ENCODE measurements at regions not wholly inside any gene's neighbourhood (a gene's known extent, or its start where the extent isn't known, plus 50 kb on each side); places are given as distances from the start of the nearest gene placed in this dataset.
A peak's percentile ranks its signal among the peaks of the same experiment; 100 is the strongest.

- H3K9ac ChIP-seq (ENCODE audit: insufficient read depth, low read length, poor library complexity, severe bottlenecking), result no peak overlapping the region
- no peak overlapping the region for H2AFZ ChIP-seq (ENCODE audit: insufficient read depth, low read depth, low read length, poor library complexity, severe bottlenecking)
- H3K36me3 ChIP-seq (replicated peaks in 1 of 2; ENCODE audit: control insufficient read depth in 1 of 2, insufficient read depth in 2 of 2, low read length in 2 of 2), result no peaks in the 10 kb centered on the region
- H3K4me3 Mint-ChIP-seq, result no peak overlapping the region
- H3K9me3 Mint-ChIP-seq, result peaks cover 2 to 21% (median 7%) of the 10 kb centered on the region in 7 donors
- no peaks in the 10 kb centered on the region for H3K27me3 ChIP-seq (ENCODE audit: control insufficient read depth in 2 of 2, insufficient read depth in 2 of 2, low read length in 2 of 2)
- TF ChIP-seq CTCF (IDR thresholded peaks at IDR 0.05), result no peak
- no peak overlapping the region for H3K4me2 ChIP-seq (replicated peaks; ENCODE audit: extremely low read depth, low read length, poor library complexity, severe bottlenecking)
- no peaks in the 10 kb centered on the region for H3K79me2 ChIP-seq (ENCODE audit: insufficient read depth, low read length)
- no peaks in the 10 kb centered on the region for H3K27me3 Mint-ChIP-seq (ENCODE audit: low read depth in 3 of 3)
- H3K36me3 Mint-ChIP-seq, result no peaks in the 10 kb centered on the region
- intact Hi-C loops (cut with micrococcal nuclease), result no loop called here
- no peak overlapping the region for H3K4me3 ChIP-seq (replicated peaks in 1 of 3; ENCODE audit: low read depth in 2 of 3, low read length in 3 of 3)
- H3K4me1 ChIP-seq (ENCODE audit: control insufficient read depth in 1 of 2, insufficient read depth in 2 of 2, low read length in 2 of 2), result no peaks in the 10 kb centered on the region
- no peaks in the 10 kb centered on the region for H4K20me1 ChIP-seq (ENCODE audit: insufficient read depth, low read length)
- no CpG with 5 or more reads among the region's 7 CpGs for WGBS (ENCODE audit: insufficient coverage)
- no peak overlapping the region for H3K27ac ChIP-seq (ENCODE audit: low read depth in 1 of 2, low read length in 2 of 2)
- no peaks in the 10 kb centered on the region for H3K4me1 Mint-ChIP-seq
- peaks cover 0 to 16% of the 10 kb centered on the region in 2 donors for H3K9me3 ChIP-seq (replicated peaks in 1 of 2; ENCODE audit: control insufficient read depth in 1 of 2, insufficient read depth in 1 of 2, low read length in 2 of 2)
- DNase-seq, result no peak
- H3K27ac Mint-ChIP-seq, result no peak overlapping the region
Measured at GRCh38 chr2:185687967-185688366, 50.6 kb upstream of the FSIP2 start.

Small RNA genes lying in the stretch of these regions (small RNA-seq; reads per million reads assigned to genes)
- 3.1 reads per million, percentile 24 among the genes with 10 or more reads in this experiment for gene RF00096 (ENCODE audit: insufficient read length, low read depth)
